HCT116 (cell line): ENCODE measurements at regions not wholly inside any gene's neighbourhood (a gene's known extent, or its start where the extent isn't known, plus 50 kb on each side); places are given as distances from the start of the nearest gene placed in this dataset.

Source experiments
- POLR2A ChIP-seq: IDR thresholded peaks from 2 replicates; pipeline ENCODE4 v1.7.0; 2011; ENCODE audit warnings: borderline replicate concordance; ENCODE audit not compliant: insufficient read depth, insufficient read length; ENCODE audit errors: extremely low read depth
- TF ChIP-seq, protein P1 (sequence below), 3 experiments: fragments of 200-600 bp in 1 of 3; sonication (generic) in 1 of 3; IDR thresholded peaks in 2 of 3; conservative IDR thresholded peaks in 1 of 3; 2 replicates each; pipeline ENCODE4 v1.5.1; 2012 to 2017; ENCODE audit warnings: low read depth in 2 of 3, low read length in 2 of 3, antibody characterized with exemption in 1 of 3, borderline replicate concordance in 1 of 3, control low read depth in 1 of 3, mild to moderate bottlenecking in 1 of 3, mixed read lengths in 1 of 3, mixed run types in 1 of 3, moderate library complexity in 1 of 3; ENCODE audit not compliant: insufficient read depth in 1 of 3

DNA sequence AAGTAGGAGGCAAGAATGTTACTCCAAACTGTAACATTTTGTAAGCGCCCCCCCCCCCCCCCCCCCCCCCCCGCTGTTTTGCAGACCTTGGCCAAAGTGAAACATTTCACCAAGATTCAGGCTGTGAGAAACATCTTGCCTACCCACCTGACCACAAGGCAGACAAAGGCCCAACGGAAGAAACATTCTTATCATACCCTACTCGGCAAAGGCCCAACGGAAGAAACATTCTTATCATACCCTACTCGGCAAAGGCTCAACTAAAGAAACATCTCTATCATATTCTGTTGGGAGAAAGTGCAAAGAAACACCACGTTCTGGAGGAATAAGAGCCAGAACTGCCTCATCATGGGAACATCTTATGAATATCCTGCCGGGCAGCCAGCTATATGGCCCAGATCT lies 117.1 kb downstream of the JRKL start:
- TF ChIP-seq, protein P1, sequence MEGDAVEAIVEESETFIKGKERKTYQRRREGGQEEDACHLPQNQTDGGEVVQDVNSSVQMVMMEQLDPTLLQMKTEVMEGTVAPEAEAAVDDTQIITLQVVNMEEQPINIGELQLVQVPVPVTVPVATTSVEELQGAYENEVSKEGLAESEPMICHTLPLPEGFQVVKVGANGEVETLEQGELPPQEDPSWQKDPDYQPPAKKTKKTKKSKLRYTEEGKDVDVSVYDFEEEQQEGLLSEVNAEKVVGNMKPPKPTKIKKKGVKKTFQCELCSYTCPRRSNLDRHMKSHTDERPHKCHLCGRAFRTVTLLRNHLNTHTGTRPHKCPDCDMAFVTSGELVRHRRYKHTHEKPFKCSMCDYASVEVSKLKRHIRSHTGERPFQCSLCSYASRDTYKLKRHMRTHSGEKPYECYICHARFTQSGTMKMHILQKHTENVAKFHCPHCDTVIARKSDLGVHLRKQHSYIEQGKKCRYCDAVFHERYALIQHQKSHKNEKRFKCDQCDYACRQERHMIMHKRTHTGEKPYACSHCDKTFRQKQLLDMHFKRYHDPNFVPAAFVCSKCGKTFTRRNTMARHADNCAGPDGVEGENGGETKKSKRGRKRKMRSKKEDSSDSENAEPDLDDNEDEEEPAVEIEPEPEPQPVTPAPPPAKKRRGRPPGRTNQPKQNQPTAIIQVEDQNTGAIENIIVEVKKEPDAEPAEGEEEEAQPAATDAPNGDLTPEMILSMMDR (IDR thresholded peaks at IDR 0.05 in 2 of 3, conservative IDR thresholded peaks at IDR 0.05 in 1 of 3; ENCODE audit: borderline replicate concordance in 1 of 3, insufficient read depth in 1 of 3, low read depth in 2 of 3, low read length in 2 of 3), result no peak
- no peak for TF ChIP-seq POLR2A
